K562 (cell line): ENCODE measurements at regions not wholly inside any gene's neighbourhood (a gene's known extent, or its start where the extent isn't known, plus 50 kb on each side); places are given as distances from the start of the nearest gene placed in this dataset.

Experiments
- ATAC-seq: fragments of 200-7000 bp; cut with Tn5 transposase; 3 replicates; pipeline ENCODE4 v1.9.1; 2020; ENCODE audit warnings: moderate library complexity
- BruUV-seq: library from RNA; stranded (reverse); fragments of 400-500 nt; replicated peaks from 2 replicates; lab custom pipeline; 2021; lab: Mats Ljungman, UMichigan
- CTCF ChIA-PET: fragments of 300-600 bp; formaldehyde crosslinking; extraction: SDS; loops from one replicate; lab custom pipeline; 2021; ENCODE audit warnings: low intra/inter-chr PET ratio; lab: Yijun Ruan, JAX
- POLR2A ChIA-PET: fragments of 300-600, 350-650 bp; sonication (Branson Sonifier 250); formaldehyde crosslinking; extraction: SDS; loops from one replicate; lab custom pipeline; 2021; ENCODE audit warnings: antibody characterized with exemption, inconsistent platforms; lab: Yijun Ruan, JAX
- DNase-seq, 4 experiments: peaks; one replicate each; pipeline versions ENCODE4 v3.0.0 to v3.0.0-alpha.2; 2011 to 2018; ENCODE audit warnings: low spot score in 3 of 4, mixed read lengths in 3 of 4; ENCODE audit errors: extremely low read depth in 1 of 4
- FAIRE-seq: peaks from 2 replicates; lab custom pipeline; 2011; peaks lifted over from hg19 to GRCh38; lab: Jason Lieb, UNC
- H2AFZ ChIP-seq: 2 replicates; pipeline ENCODE4 v1.6.0; 2011; ENCODE audit warnings: low read depth, low read length, control low read depth, inconsistent platforms
- H3K27ac ChIP-seq: fragments of 200-600 bp; 3 replicates; pipeline ENCODE4 v1.8.0; 2011; ENCODE audit warnings: low read depth, mild to moderate bottlenecking, control low read depth, inconsistent platforms, low read length, moderate library complexity, mixed read lengths; ENCODE audit errors: extremely low read depth
- H3K27me3 ChIP-seq, 2 experiments: fragments of 300-600 bp in 1 of 2; 2 replicates in 1 of 2; 3 replicates in 1 of 2; pipeline versions ENCODE4 v1.6.0 to v1.8.0; 2011; ENCODE audit warnings: inconsistent platforms in 2 of 2, low read length in 2 of 2, mild to moderate bottlenecking in 1 of 2, mixed read lengths in 1 of 2, moderate library complexity in 1 of 2; ENCODE audit not compliant: control insufficient read depth in 2 of 2, insufficient read depth in 2 of 2
- H3K36me3 ChIP-seq: fragments of 300-600 bp; 3 replicates; pipeline ENCODE4 v1.8.0; 2011; ENCODE audit warnings: mild to moderate bottlenecking, low read length, inconsistent platforms; ENCODE audit not compliant: control insufficient read depth, insufficient read depth
- H3K4me1 ChIP-seq, 2 experiments: fragments of 200-600 bp in 1 of 2; replicated peaks in 1 of 2; 2 replicates in 1 of 2; 3 replicates in 1 of 2; pipeline versions ENCODE4 v1.5.1 to v1.8.0; 2011; ENCODE audit warnings: inconsistent platforms in 2 of 2, low read length in 2 of 2, mild to moderate bottlenecking in 1 of 2, mixed read lengths in 1 of 2, moderate library complexity in 1 of 2; ENCODE audit not compliant: control insufficient read depth in 2 of 2, insufficient read depth in 2 of 2
- H3K4me2 ChIP-seq: 2 replicates; pipeline ENCODE4 v1.6.1; 2011; ENCODE audit warnings: low read length, control low read depth, inconsistent platforms, mixed read lengths; ENCODE audit not compliant: insufficient read depth
- H3K4me3 ChIP-seq: fragments of 200-600 bp; sonication (generic), shearing (Covaris generic); 2 replicates; pipeline ENCODE4 v1.5.1; 2016; ENCODE audit warnings: control low read depth, inconsistent platforms
- H3K79me2 ChIP-seq: fragments of 200-600 bp; 3 replicates; pipeline ENCODE4 v1.8.0; 2011; ENCODE audit warnings: low read length, inconsistent platforms; ENCODE audit not compliant: control insufficient read depth, insufficient read depth
- H3K9ac ChIP-seq, 2 experiments: 2 replicates each; pipeline versions ENCODE4 v1.6.0 to v1.6.1; 2011; ENCODE audit warnings: low read depth in 2 of 2, low read length in 2 of 2, control low read depth in 1 of 2, inconsistent platforms in 1 of 2, mild to moderate bottlenecking in 1 of 2, mixed read lengths in 1 of 2; ENCODE audit not compliant: insufficient read depth in 1 of 2
- H3K9me1 ChIP-seq: one replicate; pipeline ENCODE4 v1.6.0; 2011; ENCODE audit warnings: inconsistent platforms, mild to moderate bottlenecking, low read length, moderate library complexity; ENCODE audit not compliant: control insufficient read depth, insufficient read depth
- H3K9me3 ChIP-seq: replicated peaks from 2 replicates; pipeline ENCODE4 v1.5.1; 2011; ENCODE audit warnings: low read depth, low read length, inconsistent platforms; ENCODE audit not compliant: control insufficient read depth, insufficient read depth
- H4K20me1 ChIP-seq: replicated peaks from 2 replicates; pipeline ENCODE4 v1.6.1; 2011; ENCODE audit warnings: low read length, inconsistent platforms, mixed read lengths; ENCODE audit not compliant: control insufficient read depth, insufficient read depth
- BRF1 ChIP-seq: IDR thresholded peaks from 3 replicates; pipeline ENCODE4 v1.6.1; 2011; ENCODE audit warnings: borderline replicate concordance, mild to moderate bottlenecking; ENCODE audit not compliant: insufficient read length; ENCODE audit errors: extremely low read depth
- CBX5 ChIP-seq: IDR thresholded peaks from 2 replicates; pipeline ENCODE4 v1.6.1; 2014; ENCODE audit warnings: low read depth, borderline replicate concordance
- EWSR1 ChIP-seq: fragments of 450-650 bp; IDR thresholded peaks from 2 replicates; pipeline ENCODE4 v1.6.1; 2018; ENCODE audit warnings: borderline replicate concordance, mild to moderate bottlenecking, low read depth, moderate library complexity; ENCODE audit not compliant: partially characterized antibody
- FOSL1 ChIP-seq: fragments of 200-800 bp; sonication (Bioruptor generic); conservative IDR thresholded peaks from 2 replicates; pipeline ENCODE4 v1.6.1; 2016; ENCODE audit warnings: missing genetic modification characterization, missing compliant biosample characterization
- GATAD2B ChIP-seq: fragments of 450-650 bp; IDR thresholded peaks from 2 replicates; pipeline ENCODE4 v1.6.1; 2017; ENCODE audit warnings: mild to moderate bottlenecking, borderline replicate concordance
- HNRNPLL ChIP-seq: fragments of 200-400 bp; formaldehyde crosslinking; IDR thresholded peaks from 2 replicates; pipeline ENCODE4 v1.6.1; 2017; ENCODE audit warnings: low read length, low read depth, mild to moderate bottlenecking; ENCODE audit not compliant: poor library complexity, severe bottlenecking
- IFI16 ChIP-seq: fragments of 250-450 bp; sonication (Bioruptor Pico); IDR thresholded peaks from 2 replicates; pipeline ENCODE4 v2.1.2; 2022; ENCODE audit warnings: mild to moderate bottlenecking, inconsistent platforms
- ILK ChIP-seq: fragments of 450-650 bp; IDR thresholded peaks from 2 replicates; pipeline ENCODE4 v1.6.1; 2016; ENCODE audit warnings: missing genetic modification characterization, low read depth, mild to moderate bottlenecking, missing compliant biosample characterization, moderate library complexity, borderline replicate concordance
- KLF16 ChIP-seq: IDR thresholded peaks from 2 replicates; pipeline ENCODE4 v1.6.1; 2016; ENCODE audit warnings: antibody characterized with exemption
- MTA3 ChIP-seq: fragments of 450-650 bp; formaldehyde crosslinking; IDR thresholded peaks from 2 replicates; pipeline ENCODE4 v1.6.1; 2017; ENCODE audit warnings: mild to moderate bottlenecking, borderline replicate concordance
- PHF8 ChIP-seq: fragments of 200-600 bp; sonication (generic); IDR thresholded peaks from 2 replicates; pipeline ENCODE4 v1.6.1; 2012; ENCODE audit warnings: mixed run types, mild to moderate bottlenecking, inconsistent platforms, low read length, moderate library complexity, borderline replicate concordance
- POU5F1 ChIP-seq: fragments of 150-350 bp; IDR thresholded peaks from 2 replicates; pipeline ENCODE4 v1.6.1; 2014; ENCODE audit warnings: borderline replicate concordance, low read length, low read depth, mild to moderate bottlenecking; ENCODE audit not compliant: partially characterized antibody
- TEAD1 ChIP-seq, 2 experiments: fragments of 450-650 bp in 1 of 2; sonication (generic) in 1 of 2; formaldehyde crosslinking; IDR thresholded peaks; 2 replicates each; pipeline versions ENCODE4 v1.4.0 to v1.8.0; 2020 to 2022; ENCODE audit warnings: mild to moderate bottlenecking in 2 of 2, missing genetic modification reagents in 1 of 2
- ZBTB17 ChIP-seq: fragments of 450-650 bp; formaldehyde crosslinking; IDR thresholded peaks from 2 replicates; pipeline ENCODE4 v1.4.0; 2020; ENCODE audit warnings: mild to moderate bottlenecking
- ZNF583 ChIP-seq: fragments of 250-450 bp; sonication (Bioruptor Pico); IDR thresholded peaks from 2 replicates; pipeline ENCODE4 v1.4.0; 2020
- WGBS: fragments of 100-300 bp; shearing (Covaris generic); methylation state at CpG from one replicate; pipeline ENCODE4 v1.1.6; 2016; ENCODE audit warnings: low coverage, mixed read lengths; ENCODE audit not compliant: insufficient coverage; ENCODE audit errors: missing lambda C conversion rate; 5-methylcytosine and 5-hydroxymethylcytosine counted together
- in situ Hi-C: fragments of 300-500 bp; cut with MboI; formaldehyde crosslinking; loops from 4 replicates; pipeline ENCODE4 v1.15.0; 2018; ENCODE audit warnings: inconsistent platforms, mixed read lengths
- intact Hi-C: fragments of 100-400 bp; cut with micrococcal nuclease; formaldehyde crosslinking; loops from 2 replicates; pipeline ENCODE4 v1.14.2; 2022

- Histone ChIP-seq H3K9me3 (no peaks in the 10 kb centered on the region; the same call in 1 of the 2 replicates), H4K20me1 (no peaks in the 10 kb centered on the region), H3K4me1 (no peaks in the 10 kb centered on the region), H3K27ac (no peak overlapping the region), H3K36me3 (no peaks in the 10 kb centered on the region), H3K4me2 (no peak overlapping the region), H3K79me2 (no peaks in the 10 kb centered on the region)
- no TSS peak for BruUV-seq
- in situ Hi-C loops (no loop called here), intact Hi-C loops (no loop called here)
- DNase-seq (no peak), ATAC-seq (no peak), FAIRE-seq (no peak)
- CTCF ChIA-PET = no interaction called here
- TF ChIP-seq ILK (no peak), KLF16 (no peak), PHF8 (no peak), POU5F1 (no peak), IFI16 (no peak), MTA3 (no peak)
- TF ChIP-seq, all 486 proteins: peak for 0
- Histone ChIP-seq H3K9me1 (no peaks in the 10 kb centered on the region), H3K9ac (no peak overlapping the region), H2AFZ (no peak overlapping the region), H3K4me3 (no peak overlapping the region), H3K27me3 (no peaks in the 10 kb centered on the region)
- POLR2A ChIA-PET = no interaction called here
- 3% methylated on average over 2 of the region's 2 CpGs for WGBS
Observed at GRCh38 chr3:146781606-146782005, 176.5 kb upstream of the PLSCR5 start.

DNA sequence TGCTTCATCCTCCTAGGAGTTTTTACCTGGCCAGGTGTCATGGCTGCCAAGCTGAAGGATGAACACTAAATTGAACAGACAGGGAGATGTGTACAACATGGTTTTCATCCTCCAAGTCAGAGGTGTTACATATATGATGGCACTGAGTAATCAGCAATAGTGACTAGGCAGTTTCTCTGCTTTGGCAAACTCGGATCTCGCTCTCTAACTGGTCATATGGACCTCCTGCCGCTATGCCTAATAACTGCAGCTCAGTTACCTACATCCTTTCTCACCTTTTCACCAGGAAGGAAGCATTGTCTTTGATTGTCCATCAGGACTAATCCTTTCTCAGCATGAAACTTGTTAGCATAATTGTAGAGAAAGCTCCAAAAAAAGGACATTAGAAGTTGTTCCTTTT lies 175.9 kb upstream of the PLSCR5 start:
- 0% methylated on average over 3 of the region's 3 CpGs for WGBS
- FAIRE-seq = no peak
- Histone ChIP-seq H3K4me1 (no peaks in the 10 kb centered on the region), H3K9ac (no peak overlapping the region), H3K79me2 (no peaks in the 10 kb centered on the region), H3K27me3 (no peaks in the 10 kb centered on the region), H3K27ac (no peak overlapping the region), H3K4me3 (no peak overlapping the region), H3K4me2 (no peak overlapping the region), H3K9me1 (no peaks in the 10 kb centered on the region), H2AFZ (no peak overlapping the region), H3K9me3 (no peaks in the 10 kb centered on the region; the same call in 1 of the 2 replicates), H3K36me3 (no peaks in the 10 kb centered on the region), H4K20me1 (no peaks in the 10 kb centered on the region)
- DNase-seq = no peak
- no TSS peak for BruUV-seq
- intact Hi-C loops = no loop called here
- no peak for ATAC-seq
- in situ Hi-C loops = no loop called here
- POLR2A ChIA-PET = no interaction called here
- CTCF ChIA-PET = no interaction called here
- TF ChIP-seq ZNF583 (CRISPR knock-in tag) (no peak), EWSR1 (no peak), TEAD1 (CRISPR knock-in tag; IDR thresholded peaks at IDR 0.05) (no peak), BRF1 (no peak), CBX5 (no peak), FOSL1 (tag) (no peak), ZBTB17 (CRISPR knock-in tag) (no peak), HNRNPLL (no peak), GATAD2B (no peak)
